Ishikawa (cell line): ENCODE measurements at regions not wholly inside any gene's neighbourhood (a gene's known extent, or its start where the extent isn't known, plus 50 kb on each side); places are given as distances from the start of the nearest gene placed in this dataset.

Experiments
- EP300 ChIP-seq: IDR thresholded peaks from 2 replicates; pipeline ENCODE4 v1.6.1; 2012; ENCODE audit warnings: borderline replicate concordance
- FOXM1 ChIP-seq: IDR thresholded peaks from 2 replicates; pipeline ENCODE4 v1.6.1; 2012; ENCODE audit warnings: low read depth, borderline replicate concordance
- RAD21 ChIP-seq: IDR thresholded peaks from 2 replicates; pipeline ENCODE4 v1.6.1; 2012; ENCODE audit warnings: low read depth
- TCF12 ChIP-seq: IDR thresholded peaks from 2 replicates; pipeline ENCODE4 v1.6.1; 2012; ENCODE audit warnings: low read depth
- YY1 ChIP-seq: IDR thresholded peaks from 2 replicates; pipeline ENCODE4 v1.6.1; 2012; ENCODE audit warnings: low read depth
- TF ChIP-seq, protein P1 (sequence below): IDR thresholded peaks from 2 replicates; pipeline ENCODE4 v1.6.1; 2012
- TF ChIP-seq, protein P2 (sequence below): IDR thresholded peaks from 2 replicates; pipeline ENCODE4 v1.6.1; 2012

DNA sequence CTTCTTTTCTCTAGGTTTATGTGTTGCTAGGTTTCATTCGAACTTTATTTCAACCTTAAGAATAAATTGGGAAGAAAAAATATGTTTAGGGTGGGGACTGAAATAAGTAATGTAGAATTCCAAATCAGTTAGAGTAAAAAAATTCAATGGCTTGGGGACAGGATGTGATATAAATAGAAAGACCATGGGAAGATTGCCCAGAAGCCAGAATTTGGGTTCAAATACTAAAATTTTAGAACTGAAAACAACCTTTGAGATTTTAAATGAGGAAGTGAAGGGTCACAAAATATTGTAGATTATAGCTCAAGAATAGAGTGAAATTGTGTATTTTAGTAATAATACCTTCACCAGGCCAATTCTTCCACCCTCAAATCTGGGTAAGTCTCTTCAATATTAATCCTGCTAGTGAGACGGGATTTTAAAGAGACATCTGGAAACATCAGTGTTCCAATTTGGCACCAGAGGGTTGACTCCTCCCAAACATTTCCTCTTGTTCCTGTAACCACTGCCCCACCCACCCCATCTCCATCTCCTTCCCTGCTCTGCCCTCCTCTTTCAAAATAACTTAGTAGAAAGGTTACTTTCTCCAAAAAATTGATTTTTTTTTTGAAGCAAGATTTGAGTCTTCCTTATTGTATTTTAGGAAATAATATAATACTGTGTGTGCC is 51.3 kb upstream of the FAM3C start:
- no peak for TF ChIP-seq YY1
- TF ChIP-seq, protein P1, sequence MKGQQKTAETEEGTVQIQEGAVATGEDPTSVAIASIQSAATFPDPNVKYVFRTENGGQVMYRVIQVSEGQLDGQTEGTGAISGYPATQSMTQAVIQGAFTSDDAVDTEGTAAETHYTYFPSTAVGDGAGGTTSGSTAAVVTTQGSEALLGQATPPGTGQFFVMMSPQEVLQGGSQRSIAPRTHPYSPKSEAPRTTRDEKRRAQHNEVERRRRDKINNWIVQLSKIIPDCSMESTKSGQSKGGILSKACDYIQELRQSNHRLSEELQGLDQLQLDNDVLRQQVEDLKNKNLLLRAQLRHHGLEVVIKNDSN: no peak
- TF ChIP-seq RAD21: no peak
- TF ChIP-seq FOXM1: no peak
- TF ChIP-seq TCF12: no peak
- TF ChIP-seq EP300: no peak

DNA sequence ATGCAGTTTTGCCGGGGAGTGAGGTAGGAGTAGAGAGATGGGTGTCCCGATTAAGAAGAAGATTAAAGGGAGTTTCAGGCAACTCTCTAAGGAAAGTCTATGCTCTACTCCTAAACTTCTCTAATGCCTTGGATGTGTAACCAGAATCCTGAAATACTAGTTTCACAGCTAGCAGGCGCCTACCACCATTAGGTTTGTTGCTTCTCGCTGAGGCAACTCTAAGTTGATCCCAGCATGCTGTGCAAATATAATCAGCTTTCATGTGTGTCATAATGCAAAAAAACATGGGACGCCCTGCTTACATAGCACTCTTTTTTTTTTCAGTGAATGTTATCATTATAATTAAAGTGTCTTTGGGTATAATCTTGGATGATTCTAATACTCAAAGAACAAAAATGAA is 50.4 kb upstream of the FAM3C start:
- TF ChIP-seq, protein P2, sequence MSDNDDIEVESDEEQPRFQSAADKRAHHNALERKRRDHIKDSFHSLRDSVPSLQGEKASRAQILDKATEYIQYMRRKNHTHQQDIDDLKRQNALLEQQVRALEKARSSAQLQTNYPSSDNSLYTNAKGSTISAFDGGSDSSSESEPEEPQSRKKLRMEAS: no peak
- no peak for TF ChIP-seq YY1
- TF ChIP-seq, protein P1: no peak
